Gastroesophageal sphincter (tissue), 4 donors: ENCODE measurements at regions not wholly inside any gene's neighbourhood (a gene's known extent, or its start where the extent isn't known, plus 50 kb on each side); places are given as distances from the start of the nearest gene placed in this dataset.
"Not testable (repeated sequence)": the region's sequence is repeated elsewhere in the genome, so short reads cannot be mapped to it uniquely, and the experiment has no call there.

ENCODE experiments used
- ATAC-seq: fragments of 150-250 bp; one replicate; pipeline ENCODE4 v1.9.1; 2016; ENCODE audit warnings: mild to moderate bottlenecking, moderate library complexity
- H3K27ac ChIP-seq, 4 donors: fragments of 200-600 bp; sonication (generic) in 3 of 4; 1 replicate in 3 of 4; 2 replicates in 1 of 4; pipeline ENCODE4 v1.5.1; 2016 to 2019
- H3K27me3 ChIP-seq: fragments of 200-600 bp; sonication (generic); one replicate; pipeline ENCODE4 v1.5.1; 2019
- H3K36me3 ChIP-seq, 2 donors: fragments of 200-600 bp; sonication (generic); one replicate each; pipeline ENCODE4 v1.5.1; 2019; ENCODE audit warnings: control low read depth in 1 of 2
- H3K4me1 ChIP-seq, 3 donors: fragments of 200-600 bp; sonication (generic); 1 replicate in 2 of 3; 2 replicates in 1 of 3; pipeline ENCODE4 v1.5.1; 2016 to 2019; ENCODE audit warnings: control low read depth in 2 of 3
- H3K4me3 ChIP-seq, 2 donors: fragments of 200-600 bp; sonication (generic); one replicate each; pipeline ENCODE4 v1.5.1; 2019; ENCODE audit warnings: mild to moderate bottlenecking in 1 of 2, moderate library complexity in 1 of 2
- H3K9me3 ChIP-seq, 3 donors: fragments of 200-600 bp; sonication (generic); one replicate each; pipeline ENCODE4 v1.5.1; 2017 to 2019; ENCODE audit warnings: control low read depth in 2 of 3
- EP300 ChIP-seq: sonication (generic); formaldehyde crosslinking; IDR thresholded peaks from one replicate; pipeline ENCODE4 v1.6.1; 2017; ENCODE audit warnings: antibody characterized with exemption, mild to moderate bottlenecking
- POLR2A ChIP-seq, 2 donors: fragments of 450-650 bp; IDR thresholded peaks; one replicate each; pipeline ENCODE4 v1.6.1; 2017; ENCODE audit warnings: antibody characterized with exemption in 2 of 2, mild to moderate bottlenecking in 2 of 2, moderate library complexity in 1 of 2
- POLR2AphosphoS5 ChIP-seq: sonication (generic); formaldehyde crosslinking; IDR thresholded peaks from one replicate; pipeline ENCODE4 v1.6.1; 2017; ENCODE audit warnings: antibody characterized with exemption
- WGBS, 2 donors: methylation state at CpG; one replicate each; pipeline ENCODE4 v1.1.5; 2018; ENCODE audit warnings: low coverage in 1 of 2; 5-methylcytosine and 5-hydroxymethylcytosine counted together
- TF ChIP-seq, protein P1 (sequence below), 4 experiments: fragments of 200-600 bp in 2 of 4; fragments of 450-650 bp in 2 of 4; sonication (generic) in 1 of 4; IDR thresholded peaks; one replicate each; pipeline ENCODE4 v1.5.1; 2017 to 2019; ENCODE audit warnings: antibody characterized with exemption in 4 of 4, mild to moderate bottlenecking in 2 of 4, moderate library complexity in 2 of 4

DNA sequence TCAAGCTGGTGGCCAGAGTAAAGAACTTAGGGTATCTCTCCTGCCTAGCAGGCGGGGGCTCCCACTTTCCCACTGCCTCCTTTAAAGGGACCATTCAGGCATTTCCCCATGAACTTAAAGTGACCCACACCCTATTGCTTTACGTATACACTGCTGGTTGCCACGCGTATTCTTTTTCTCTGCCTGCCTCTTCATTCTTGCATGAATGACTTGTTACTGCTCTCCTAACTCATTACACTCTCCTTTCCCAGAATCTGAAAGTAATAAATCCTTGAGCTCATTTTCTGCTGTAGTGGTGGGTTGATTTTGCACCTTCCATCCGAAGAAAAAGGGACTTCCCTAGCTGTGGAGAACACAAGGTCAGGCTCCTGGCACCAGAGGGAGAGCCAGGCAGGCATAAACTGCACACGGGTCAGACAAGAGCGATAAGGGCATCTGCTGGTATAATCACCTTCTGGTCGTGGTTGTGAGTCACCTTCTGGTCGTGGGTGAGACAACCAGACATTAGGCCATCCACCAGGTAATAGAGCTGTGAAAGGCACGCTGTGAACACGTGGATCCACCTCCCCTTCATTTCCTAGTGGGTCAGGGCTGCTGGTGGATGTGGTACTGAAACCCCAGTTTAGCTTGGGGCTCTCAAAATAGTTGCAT is 950.3 kb downstream of the SOCS6 start:
- H3K9me3 ChIP-seq, result no peaks in the 10 kb centered on the region
- no peaks in the 10 kb centered on the region for H3K27me3 ChIP-seq
- TF ChIP-seq, protein P1, sequence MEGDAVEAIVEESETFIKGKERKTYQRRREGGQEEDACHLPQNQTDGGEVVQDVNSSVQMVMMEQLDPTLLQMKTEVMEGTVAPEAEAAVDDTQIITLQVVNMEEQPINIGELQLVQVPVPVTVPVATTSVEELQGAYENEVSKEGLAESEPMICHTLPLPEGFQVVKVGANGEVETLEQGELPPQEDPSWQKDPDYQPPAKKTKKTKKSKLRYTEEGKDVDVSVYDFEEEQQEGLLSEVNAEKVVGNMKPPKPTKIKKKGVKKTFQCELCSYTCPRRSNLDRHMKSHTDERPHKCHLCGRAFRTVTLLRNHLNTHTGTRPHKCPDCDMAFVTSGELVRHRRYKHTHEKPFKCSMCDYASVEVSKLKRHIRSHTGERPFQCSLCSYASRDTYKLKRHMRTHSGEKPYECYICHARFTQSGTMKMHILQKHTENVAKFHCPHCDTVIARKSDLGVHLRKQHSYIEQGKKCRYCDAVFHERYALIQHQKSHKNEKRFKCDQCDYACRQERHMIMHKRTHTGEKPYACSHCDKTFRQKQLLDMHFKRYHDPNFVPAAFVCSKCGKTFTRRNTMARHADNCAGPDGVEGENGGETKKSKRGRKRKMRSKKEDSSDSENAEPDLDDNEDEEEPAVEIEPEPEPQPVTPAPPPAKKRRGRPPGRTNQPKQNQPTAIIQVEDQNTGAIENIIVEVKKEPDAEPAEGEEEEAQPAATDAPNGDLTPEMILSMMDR (IDR thresholded peaks at IDR 0.05), result no peak
- TF ChIP-seq POLR2AphosphoS5 (no peak), POLR2A (IDR thresholded peaks at IDR 0.05) (no peak), EP300 (no peak)
- H3K4me3 ChIP-seq, result no peak overlapping the region
- no peak for ATAC-seq
- H3K4me1 ChIP-seq, result no peaks in the 10 kb centered on the region
- H3K36me3 ChIP-seq, result no peaks in the 10 kb centered on the region
- 65% methylated on average over 9 of the region's 11 CpGs; no CpG with 5 or more reads in 1 of the 2 donors for WGBS, 2 donors
- H3K27ac ChIP-seq, result no peak overlapping the region

DNA sequence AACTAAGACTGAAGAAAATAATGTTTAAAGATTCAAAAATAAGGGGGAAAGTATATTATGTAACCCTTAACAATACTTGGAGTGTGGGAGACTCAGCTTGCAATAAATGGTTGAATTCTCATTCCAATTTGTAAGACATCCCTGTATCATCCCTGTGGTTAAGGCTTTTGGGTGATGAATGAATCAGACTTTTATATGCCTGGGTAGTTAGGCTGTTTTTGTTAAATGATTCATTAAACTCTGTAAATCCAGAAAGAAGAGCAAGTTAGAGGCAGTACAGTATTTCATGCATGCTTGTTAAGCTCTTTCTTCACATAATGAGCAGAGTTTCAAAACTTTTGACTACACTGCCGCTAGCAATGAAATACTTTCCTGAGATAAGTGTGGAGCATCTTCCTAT is 948.8 kb downstream of the SOCS6 start:
- no peak for ATAC-seq
- H3K27me3 ChIP-seq, result no peaks in the 10 kb centered on the region
- no peaks in the 10 kb centered on the region for H3K4me1 ChIP-seq
- no peak overlapping the region for H3K4me3 ChIP-seq
- TF ChIP-seq EP300, result no peak
- TF ChIP-seq, protein P1 (IDR thresholded peaks at IDR 0.05), result no peak
- TF ChIP-seq POLR2A (IDR thresholded peaks at IDR 0.05), result no peak
- TF ChIP-seq POLR2AphosphoS5, result no peak
- H3K36me3 ChIP-seq, result no peaks in the 10 kb centered on the region
- H3K9me3 ChIP-seq, result no peaks in the 10 kb centered on the region
- WGBS, 2 donors, result 100% methylated on average over 1 of the region's 1 CpG; no CpG with 5 or more reads in 1 of the 2 donors
- no peak overlapping the region for H3K27ac ChIP-seq

DNA sequence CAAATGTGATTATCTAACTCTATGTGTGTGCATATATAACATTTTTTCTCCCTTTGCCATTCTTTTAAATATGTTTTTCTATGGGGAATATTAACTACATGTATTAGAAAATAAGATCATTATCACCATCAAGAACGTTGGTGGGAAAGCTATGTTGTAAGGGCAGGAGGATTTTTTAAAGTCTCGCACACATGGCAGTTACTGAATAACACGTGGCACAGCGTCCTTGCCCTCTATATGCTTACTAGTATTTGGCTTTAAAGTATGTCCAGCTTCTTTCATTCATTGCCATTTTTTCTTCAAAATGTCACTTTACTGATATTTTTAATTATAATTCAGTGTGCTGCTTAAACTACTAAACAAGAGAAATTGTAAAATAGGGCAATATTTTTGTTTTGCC is 944.3 kb downstream of the SOCS6 start:
- no peak overlapping the region for H3K4me3 ChIP-seq
- no peak overlapping the region for H3K27ac ChIP-seq
- ATAC-seq, result no peak
- H3K36me3 ChIP-seq, result no peaks in the 10 kb centered on the region
- TF ChIP-seq EP300, result no peak
- TF ChIP-seq, protein P1 (IDR thresholded peaks at IDR 0.05), result no peak
- no peak for TF ChIP-seq POLR2A (IDR thresholded peaks at IDR 0.05)
- no peak for TF ChIP-seq POLR2AphosphoS5
- H3K27me3 ChIP-seq, result no peaks in the 10 kb centered on the region
- WGBS, 2 donors, result 68 to 80% methylated on average over 4 of the region's 4 CpGs
- H3K9me3 ChIP-seq, result no peaks in the 10 kb centered on the region
- H3K4me1 ChIP-seq, result no peaks in the 10 kb centered on the region

DNA sequence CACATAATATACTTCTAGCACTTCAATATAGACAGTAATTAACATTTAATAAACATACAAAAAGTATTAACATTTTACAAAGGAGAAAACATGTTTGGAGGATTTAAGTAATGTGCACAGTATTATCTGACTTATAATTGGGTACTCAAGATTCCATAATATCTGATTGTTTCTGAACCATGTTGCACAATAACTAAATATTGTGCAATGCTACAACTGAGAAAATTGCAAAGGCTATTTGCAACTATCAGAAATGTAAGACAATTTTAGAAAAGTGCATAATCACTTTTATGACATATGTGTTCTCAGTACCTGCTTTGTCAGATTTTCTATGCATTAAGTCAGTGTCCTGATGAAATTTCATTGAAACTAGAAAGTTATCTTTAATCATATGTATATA is 934.6 kb downstream of the SOCS6 start:
- Histone ChIP-seq H3K27ac (no peak overlapping the region), H3K4me3 (no peak overlapping the region), H3K36me3 (no peaks in the 10 kb centered on the region), H3K4me1 (no peaks in the 10 kb centered on the region), H3K27me3 (no peaks in the 10 kb centered on the region), H3K9me3 (no peaks in the 10 kb centered on the region)
- TF ChIP-seq POLR2AphosphoS5 (no peak), EP300 (no peak), POLR2A (IDR thresholded peaks at IDR 0.05) (no peak)
- TF ChIP-seq, protein P1 (IDR thresholded peaks at IDR 0.05), result no peak
- ATAC-seq, result no peak

DNA sequence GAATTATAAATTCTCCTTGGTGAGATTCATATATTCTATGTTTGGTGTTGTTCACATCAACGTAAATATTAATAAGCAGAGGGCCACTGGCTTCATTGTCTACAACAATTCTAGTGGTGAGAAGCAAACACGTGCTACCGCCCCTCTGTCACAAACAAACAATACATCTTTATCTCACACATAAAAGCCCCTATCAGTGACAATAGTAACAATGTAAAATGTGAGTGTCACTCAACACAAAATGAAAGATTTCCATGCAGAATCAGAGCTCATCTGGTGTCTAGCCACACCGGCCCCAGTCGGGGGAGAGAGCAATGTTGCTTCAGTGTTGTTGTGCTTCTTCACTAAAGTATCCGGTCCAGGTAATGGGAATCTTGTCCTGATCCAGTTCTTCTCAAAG is 932.6 kb downstream of the SOCS6 start:
- Histone ChIP-seq H3K4me1 (no peaks in the 10 kb centered on the region), H3K27me3 (no peaks in the 10 kb centered on the region), H3K36me3 (no peaks in the 10 kb centered on the region), H3K4me3 (no peak overlapping the region), H3K27ac (no peak overlapping the region), H3K9me3 (no peaks in the 10 kb centered on the region)
- 80 to 85% methylated on average over 4 to 6 of the region's 6 CpGs for WGBS, 2 donors
- no peak for TF ChIP-seq POLR2AphosphoS5
- no peak for ATAC-seq

DNA sequence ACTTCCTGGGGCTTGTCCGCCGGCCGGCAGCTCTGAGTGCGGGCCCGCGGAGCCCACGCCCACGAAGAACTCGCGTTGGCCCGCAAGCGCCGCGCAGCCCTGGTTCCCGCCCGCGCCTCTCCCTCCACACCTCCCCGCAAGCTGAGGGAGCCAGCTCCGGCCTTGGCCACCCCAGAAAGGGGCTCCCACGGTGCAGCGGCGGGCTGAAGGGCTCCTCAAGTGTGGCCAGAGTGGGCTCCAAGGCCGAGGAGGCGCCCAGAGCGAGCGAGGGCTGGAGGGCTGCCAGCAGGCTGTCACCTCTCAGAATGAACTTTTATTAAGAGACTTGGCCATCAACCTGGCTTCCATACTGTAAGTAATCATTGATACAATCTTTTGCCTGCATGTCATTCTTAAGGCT is 923.9 kb downstream of the SOCS6 start:
- not testable (repeated sequence) for H3K27ac ChIP-seq, H3K9me3 ChIP-seq, H3K27me3 ChIP-seq, ATAC-seq, H3K4me1 ChIP-seq, H3K4me3 ChIP-seq, H3K36me3 ChIP-seq
- no CpG with 5 or more reads among the region's 26 CpGs for WGBS, 2 donors
